Mesothelial cell of epicardium (in vitro differentiated cells): ENCODE measurements at regions not wholly inside any gene's neighbourhood (a gene's known extent, or its start where the extent isn't known, plus 50 kb on each side); places are given as distances from the start of the nearest gene placed in this dataset.
A peak's percentile ranks its signal among the peaks of the same experiment; 100 is the strongest.

Source experiments
- DNase-seq, 2 experiments: peaks; one replicate each; pipeline ENCODE4 v3.0.0; 2021; ENCODE audit warnings: low spot score in 2 of 2; ENCODE audit not compliant: unreplicated experiment in 2 of 2
- H3K27ac Mint-ChIP-seq: 2 replicates; pipeline ENCODE4 v1.8.0; 2021; ENCODE audit warnings: mixed read lengths
- H3K27me3 Mint-ChIP-seq: 2 replicates; pipeline ENCODE4 v1.8.0; 2021; ENCODE audit warnings: low read depth, mixed read lengths
- H3K36me3 Mint-ChIP-seq: 2 replicates; pipeline ENCODE4 v1.8.0; 2021; ENCODE audit warnings: mixed read lengths
- H3K4me1 Mint-ChIP-seq: 2 replicates; pipeline ENCODE4 v1.8.0; 2021; ENCODE audit warnings: mixed read lengths
- H3K4me3 Mint-ChIP-seq: 2 replicates; pipeline ENCODE4 v1.8.0; 2021; ENCODE audit warnings: mild to moderate bottlenecking, moderate library complexity, mixed read lengths
- H3K9me3 Mint-ChIP-seq: 2 replicates; pipeline ENCODE4 v1.8.0; 2021; ENCODE audit warnings: mixed read lengths
- TF ChIP-seq, protein P1 (sequence below): fragments of 200-600 bp; sonication (generic); IDR thresholded peaks from one replicate; pipeline ENCODE4 v1.5.0; 2021; ENCODE audit warnings: antibody characterized with exemption; ENCODE audit not compliant: unreplicated experiment

- TF ChIP-seq, protein P1, sequence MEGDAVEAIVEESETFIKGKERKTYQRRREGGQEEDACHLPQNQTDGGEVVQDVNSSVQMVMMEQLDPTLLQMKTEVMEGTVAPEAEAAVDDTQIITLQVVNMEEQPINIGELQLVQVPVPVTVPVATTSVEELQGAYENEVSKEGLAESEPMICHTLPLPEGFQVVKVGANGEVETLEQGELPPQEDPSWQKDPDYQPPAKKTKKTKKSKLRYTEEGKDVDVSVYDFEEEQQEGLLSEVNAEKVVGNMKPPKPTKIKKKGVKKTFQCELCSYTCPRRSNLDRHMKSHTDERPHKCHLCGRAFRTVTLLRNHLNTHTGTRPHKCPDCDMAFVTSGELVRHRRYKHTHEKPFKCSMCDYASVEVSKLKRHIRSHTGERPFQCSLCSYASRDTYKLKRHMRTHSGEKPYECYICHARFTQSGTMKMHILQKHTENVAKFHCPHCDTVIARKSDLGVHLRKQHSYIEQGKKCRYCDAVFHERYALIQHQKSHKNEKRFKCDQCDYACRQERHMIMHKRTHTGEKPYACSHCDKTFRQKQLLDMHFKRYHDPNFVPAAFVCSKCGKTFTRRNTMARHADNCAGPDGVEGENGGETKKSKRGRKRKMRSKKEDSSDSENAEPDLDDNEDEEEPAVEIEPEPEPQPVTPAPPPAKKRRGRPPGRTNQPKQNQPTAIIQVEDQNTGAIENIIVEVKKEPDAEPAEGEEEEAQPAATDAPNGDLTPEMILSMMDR, result peak; percentile 46
- no peak overlapping the region for H3K27ac Mint-ChIP-seq
- H3K36me3 Mint-ChIP-seq, result no peaks in the 10 kb centered on the region
- H3K27me3 Mint-ChIP-seq, result peaks cover 79% of the 10 kb centered on the region
- DNase-seq, result peak in 1 of 2 experiments; percentile 47
- H3K4me3 Mint-ChIP-seq, result no peak overlapping the region
- no peaks in the 10 kb centered on the region for H3K9me3 Mint-ChIP-seq
- peaks cover 6% of the 10 kb centered on the region for H3K4me1 Mint-ChIP-seq
These were observed 200.2 kb upstream of the RBM19 start for GRCh38 chr12:114166362-114166761.

DNA sequence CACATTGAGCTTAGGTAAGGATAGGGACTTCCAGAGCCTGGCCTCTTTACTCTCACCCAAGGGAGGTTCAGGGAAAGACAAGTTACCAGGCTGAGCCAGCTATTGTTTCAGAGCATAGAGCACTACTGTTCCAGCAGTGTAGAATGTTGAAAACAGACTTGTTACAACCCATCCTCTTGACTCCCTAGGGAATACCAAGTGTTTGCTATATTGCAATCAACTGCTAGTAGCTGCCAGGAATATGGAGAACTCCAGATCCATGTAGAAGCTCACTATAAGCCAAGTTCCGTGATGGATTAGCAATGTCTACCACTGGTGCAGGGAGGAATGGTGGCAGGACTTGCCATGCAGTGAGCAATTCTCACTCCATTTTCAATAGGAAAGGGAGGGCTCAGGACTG, 199.8 kb upstream of the RBM19 start:
- H3K27ac Mint-ChIP-seq, result no peak overlapping the region
- peaks cover 79% of the 10 kb centered on the region for H3K27me3 Mint-ChIP-seq

GRCh38 chr12:114164351-114164750, 198.2 kb upstream of the RBM19 start:
- Mint-ChIP-seq H3K27ac (no peak overlapping the region), H3K4me3 (no peak overlapping the region), H3K4me1 (peaks cover 6% of the 10 kb centered on the region), H3K27me3 (peaks cover 82% of the 10 kb centered on the region), H3K9me3 (no peaks in the 10 kb centered on the region), H3K36me3 (no peaks in the 10 kb centered on the region)
- TF ChIP-seq, protein P1, result no peak
- DNase-seq, result no peak

More for the DNA sequence above, 199.8 kb upstream of the RBM19 start:
- no peak overlapping the region for H3K4me3 Mint-ChIP-seq
- peaks cover 6% of the 10 kb centered on the region for H3K4me1 Mint-ChIP-seq
- no peaks in the 10 kb centered on the region for H3K9me3 Mint-ChIP-seq
- H3K36me3 Mint-ChIP-seq, result no peaks in the 10 kb centered on the region
- TF ChIP-seq, protein P1, result no peak
- DNase-seq, result no peak

DNA sequence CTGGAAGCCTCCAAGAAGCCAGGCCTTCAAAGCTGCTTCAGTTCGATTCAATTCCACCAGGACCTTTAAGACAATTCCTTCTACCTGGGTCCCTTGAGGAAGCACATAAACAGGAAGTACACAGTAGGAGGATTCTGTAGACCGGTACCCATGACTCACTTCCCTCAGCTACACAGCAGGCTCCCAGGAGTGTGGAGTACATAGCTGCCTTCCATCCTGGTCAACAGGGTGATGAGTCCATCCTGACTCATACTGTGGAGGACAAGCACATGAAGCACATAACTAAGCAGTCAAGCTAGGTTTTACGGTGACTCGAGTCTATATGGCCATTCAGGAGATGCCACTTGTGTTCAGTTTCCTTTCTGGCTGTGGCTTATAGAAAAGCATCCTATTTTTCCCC, 197.6 kb upstream of the RBM19 start:
- Mint-ChIP-seq H3K4me3 (no peak overlapping the region), H3K9me3 (no peaks in the 10 kb centered on the region), H3K27me3 (peaks cover 82% of the 10 kb centered on the region), H3K36me3 (no peaks in the 10 kb centered on the region), H3K4me1 (peaks cover 6% of the 10 kb centered on the region), H3K27ac (no peak overlapping the region)
- TF ChIP-seq, protein P1, result no peak
- DNase-seq, result no peak

DNA sequence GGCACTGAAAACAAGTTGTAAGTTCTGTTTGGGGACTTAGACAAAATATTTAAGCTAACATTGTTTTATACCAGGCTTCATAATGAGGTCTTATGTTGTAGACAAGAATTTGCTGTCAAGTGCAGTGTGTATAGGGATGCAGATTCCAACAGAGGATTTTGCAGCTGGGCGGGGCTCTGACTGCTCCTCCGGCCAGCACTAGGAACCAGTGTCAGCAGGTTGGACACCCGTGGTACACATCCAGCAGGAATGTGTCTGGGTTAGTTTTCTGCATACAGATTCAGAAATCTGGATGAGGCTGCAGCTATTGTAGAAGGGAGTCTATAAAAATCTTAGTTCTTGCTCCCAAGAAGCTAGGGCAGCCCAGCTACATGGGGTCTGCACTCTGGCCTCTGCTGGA, 194.3 kb upstream of the RBM19 start:
- Mint-ChIP-seq H3K27me3 (peaks cover 85% of the 10 kb centered on the region), H3K36me3 (no peaks in the 10 kb centered on the region), H3K27ac (no peak overlapping the region), H3K4me3 (no peak overlapping the region), H3K9me3 (no peaks in the 10 kb centered on the region), H3K4me1 (no peaks in the 10 kb centered on the region)
- TF ChIP-seq, protein P1, result no peak
- no peak for DNase-seq

DNA sequence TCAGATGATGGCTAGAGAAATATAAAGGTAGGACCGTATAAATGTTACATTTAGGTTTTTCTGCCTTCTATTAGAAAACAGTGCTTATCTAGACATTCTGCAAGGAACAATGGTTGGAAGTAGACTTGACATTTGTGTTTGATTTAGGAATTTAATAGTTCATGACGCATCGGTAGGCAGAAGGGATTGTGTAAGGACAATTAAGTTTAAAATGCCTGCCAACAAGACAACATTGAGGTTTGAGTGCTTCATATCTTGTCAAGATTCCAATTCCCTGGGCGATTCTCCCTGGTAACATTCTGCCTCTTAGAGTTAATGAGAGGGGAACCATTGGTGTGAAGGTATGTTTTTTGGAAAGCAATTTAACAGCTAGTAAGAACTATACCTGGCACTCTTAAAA, 186.8 kb upstream of the RBM19 start:
- H3K9me3 Mint-ChIP-seq, result no peaks in the 10 kb centered on the region
- TF ChIP-seq, protein P1, result no peak
- no peak for DNase-seq
- H3K27ac Mint-ChIP-seq, result no peak overlapping the region
- no peaks in the 10 kb centered on the region for H3K36me3 Mint-ChIP-seq
- H3K4me1 Mint-ChIP-seq, result no peaks in the 10 kb centered on the region
- H3K4me3 Mint-ChIP-seq, result no peak overlapping the region
- H3K27me3 Mint-ChIP-seq, result peaks cover 70% of the 10 kb centered on the region
